ENCODE measurements at regions not wholly inside any gene's neighbourhood (a gene's known extent, or its start where the extent isn't known, plus 50 kb on each side); places are given as distances from the start of the nearest gene placed in this dataset.

DNA sequence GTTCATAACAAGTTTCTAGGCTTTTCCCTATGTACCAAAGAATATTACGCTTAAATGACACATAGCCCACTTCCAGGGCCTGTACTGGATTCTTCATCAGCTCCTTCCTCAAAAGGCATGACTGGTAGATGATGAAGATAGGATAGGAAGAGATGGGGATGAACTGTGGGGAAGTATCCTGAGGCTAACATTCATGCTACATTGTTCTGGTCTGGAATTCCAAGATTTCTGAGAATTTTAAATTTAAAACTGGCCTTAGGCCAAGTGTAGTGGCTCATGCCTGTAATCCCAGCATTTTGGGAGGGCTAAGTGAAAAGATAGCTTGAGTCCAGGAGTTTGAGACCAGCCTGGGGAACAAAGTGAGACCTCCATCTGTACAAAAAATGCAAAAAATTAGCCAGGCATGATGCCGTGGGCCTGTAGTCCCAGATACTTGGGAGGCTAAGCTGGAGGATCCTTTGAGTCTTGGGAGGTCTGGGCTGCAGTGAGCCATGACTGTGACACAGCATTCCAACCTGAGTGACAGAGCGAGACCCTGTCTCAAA lies 160.1 kb upstream of the PLAAT1 start:
- TF ChIP-seq CTCF (IDR thresholded peaks at IDR 0.05) (no peak), POLR2AphosphoS5 (IDR thresholded peaks at IDR 0.05) (no peak), POLR2A (IDR thresholded peaks at IDR 0.05) (no peak)

All from prostate gland (tissue), 2 donors.